ENCODE measurements at regions not wholly inside any gene's neighbourhood (a gene's known extent, or its start where the extent isn't known, plus 50 kb on each side); places are given as distances from the start of the nearest gene placed in this dataset.

GRCh38 chr21:15130326-15130725, 65.5 kb upstream of the NRIP1 start:
- TF ChIP-seq POLR2AphosphoS5 (IDR thresholded peaks at IDR 0.05; ENCODE audit: borderline replicate concordance, low read depth, low read length) (no peak), EZH2 (IDR thresholded peaks at IDR 0.05) (no peak), FOXP2 (optimal IDR thresholded peaks at IDR 0.05; ENCODE audit: control extremely low read depth, extremely low read length, insufficient read depth) (no peak)

Data from SK-N-MC (cell line).